NCI-H345 (cell line): ENCODE measurements at regions not wholly inside any gene's neighbourhood (a gene's known extent, or its start where the extent isn't known, plus 50 kb on each side); places are given as distances from the start of the nearest gene placed in this dataset.
"Not testable (repeated sequence)": the region's sequence is repeated elsewhere in the genome, so short reads cannot be mapped to it uniquely, and the experiment has no call there.

Source experiments
- DNase-seq: peaks from one replicate; lab custom pipeline; 2025; lab: John Stamatoyannopoulos, UW

- DNase-seq: no peak
Observed at GRCh38 chr17:71535321-71535720, 585.5 kb upstream of the SOX9 start.

- DNase-seq: no peak
Observed at GRCh38 chr17:71546419-71546818, 574.4 kb upstream of the SOX9 start.

- no peak for DNase-seq
Observed at GRCh38 chr17:71547904-71548303, 572.9 kb upstream of the SOX9 start.

GRCh38 chr17:71548540-71549190, 572.2 kb upstream of the SOX9 start:
- DNase-seq: no peak

- no peak for DNase-seq
Observed at GRCh38 chr17:71550675-71551074, 570.1 kb upstream of the SOX9 start.

- DNase-seq: no peak
Observed at GRCh38 chr17:71553381-71553780, 567.4 kb upstream of the SOX9 start.

GRCh38 chr17:71558901-71559300, 561.9 kb upstream of the SOX9 start:
- DNase-seq: no peak

GRCh38 chr17:71572343-71572742, 548.5 kb upstream of the SOX9 start:
- no peak for DNase-seq

- DNase-seq: no peak
Observed at GRCh38 chr17:71578446-71578845, 542.4 kb upstream of the SOX9 start.

- DNase-seq: no peak
Observed at GRCh38 chr17:71580220-71580619, 540.6 kb upstream of the SOX9 start.

GRCh38 chr17:71585540-71585939, 535.3 kb upstream of the SOX9 start:
- no peak for DNase-seq

- no peak for DNase-seq
Observed at GRCh38 chr17:71592431-71592830, 528.4 kb upstream of the SOX9 start.

GRCh38 chr17:71593078-71593477, 527.7 kb upstream of the SOX9 start:
- no peak for DNase-seq

GRCh38 chr17:71599583-71599982, 521.2 kb upstream of the SOX9 start:
- DNase-seq: not testable (repeated sequence)

GRCh38 chr17:71600137-71600789, 520.6 kb upstream of the SOX9 start:
- DNase-seq: no peak

GRCh38 chr17:71601894-71602504, 518.8 kb upstream of the SOX9 start:
- no peak for DNase-seq

GRCh38 chr17:71613996-71614395, 506.8 kb upstream of the SOX9 start:
- DNase-seq: no peak

- DNase-seq: no peak
Observed at GRCh38 chr17:71615820-71616219, 505.0 kb upstream of the SOX9 start.

GRCh38 chr17:71617767-71618166, 503.1 kb upstream of the SOX9 start:
- DNase-seq: not testable (repeated sequence)

GRCh38 chr17:71625330-71625729, 495.5 kb upstream of the SOX9 start:
- no peak for DNase-seq

GRCh38 chr17:71628306-71628705, 492.5 kb upstream of the SOX9 start:
- DNase-seq: no peak

- no peak for DNase-seq
Observed at GRCh38 chr17:71631483-71631882, 489.3 kb upstream of the SOX9 start.

GRCh38 chr17:71632328-71632727, 488.5 kb upstream of the SOX9 start:
- no peak for DNase-seq
